NCI-H2196 (cell line): ENCODE measurements at regions not wholly inside any gene's neighbourhood (a gene's known extent, or its start where the extent isn't known, plus 50 kb on each side); places are given as distances from the start of the nearest gene placed in this dataset.
"Not testable (repeated sequence)": the region's sequence is repeated elsewhere in the genome, so short reads cannot be mapped to it uniquely, and the experiment has no call there.

Experiments
- DNase-seq: peaks from one replicate; lab custom pipeline; 2025; ENCODE audit not compliant: unreplicated experiment; lab: John Stamatoyannopoulos, UW

DNA sequence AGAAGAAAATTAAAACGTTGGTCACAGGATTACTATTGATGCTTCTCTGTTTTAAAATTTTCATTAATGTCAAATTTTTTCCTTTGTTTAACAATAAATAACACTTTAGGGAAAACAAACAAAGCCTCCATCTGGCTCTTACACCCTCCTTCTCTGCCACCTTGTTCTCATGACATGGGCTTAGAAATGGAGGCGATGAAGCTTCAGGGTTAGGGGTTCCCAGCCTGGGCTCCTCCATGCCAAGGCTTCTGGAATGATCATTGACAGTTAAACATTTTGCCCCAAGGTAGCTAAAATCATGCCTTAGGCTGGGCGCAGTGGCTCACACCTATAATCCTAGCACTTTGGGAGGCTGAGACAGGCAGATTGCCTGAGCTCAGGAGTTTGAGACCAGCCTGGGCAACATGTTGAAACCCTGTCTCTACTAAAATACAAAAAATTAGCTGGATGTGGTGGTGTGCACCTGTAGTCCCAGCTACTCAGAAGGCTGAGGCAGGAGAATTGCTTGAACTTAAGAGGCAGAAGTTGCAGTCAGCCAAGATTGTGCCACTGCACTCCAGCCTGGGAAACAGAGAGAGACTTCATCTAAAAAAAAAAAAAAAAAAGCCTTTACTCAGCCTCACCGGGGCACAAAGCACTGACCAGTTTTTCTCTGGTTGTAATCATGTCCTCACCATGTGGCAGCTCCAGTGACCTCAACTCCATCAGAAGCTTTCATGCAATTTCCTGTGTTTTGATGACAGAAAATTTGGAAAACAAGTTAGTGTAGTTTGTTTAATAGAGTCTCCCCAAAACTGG lies 125.1 kb downstream of the MYCN start:
- not testable (repeated sequence) for DNase-seq

DNA sequence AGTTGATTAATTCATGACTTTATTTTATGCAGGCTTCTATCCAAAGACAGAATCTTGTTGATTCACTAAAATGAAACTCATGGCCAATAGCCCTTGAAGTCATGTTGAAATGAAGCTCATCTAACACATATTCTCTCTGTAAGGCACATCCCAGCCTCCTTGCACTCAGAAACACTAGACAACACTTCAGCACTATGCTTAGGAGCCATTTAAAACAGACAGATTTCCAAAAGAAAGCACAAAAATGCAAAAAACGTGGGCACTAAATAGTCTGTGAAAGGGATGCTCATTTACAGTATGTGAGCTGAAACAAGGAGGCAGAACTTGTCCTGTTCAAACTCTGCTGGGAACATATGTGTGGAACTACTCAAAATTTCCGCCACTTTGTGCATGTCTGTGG lies 124.4 kb downstream of the MYCN start:
- no peak for DNase-seq

DNA sequence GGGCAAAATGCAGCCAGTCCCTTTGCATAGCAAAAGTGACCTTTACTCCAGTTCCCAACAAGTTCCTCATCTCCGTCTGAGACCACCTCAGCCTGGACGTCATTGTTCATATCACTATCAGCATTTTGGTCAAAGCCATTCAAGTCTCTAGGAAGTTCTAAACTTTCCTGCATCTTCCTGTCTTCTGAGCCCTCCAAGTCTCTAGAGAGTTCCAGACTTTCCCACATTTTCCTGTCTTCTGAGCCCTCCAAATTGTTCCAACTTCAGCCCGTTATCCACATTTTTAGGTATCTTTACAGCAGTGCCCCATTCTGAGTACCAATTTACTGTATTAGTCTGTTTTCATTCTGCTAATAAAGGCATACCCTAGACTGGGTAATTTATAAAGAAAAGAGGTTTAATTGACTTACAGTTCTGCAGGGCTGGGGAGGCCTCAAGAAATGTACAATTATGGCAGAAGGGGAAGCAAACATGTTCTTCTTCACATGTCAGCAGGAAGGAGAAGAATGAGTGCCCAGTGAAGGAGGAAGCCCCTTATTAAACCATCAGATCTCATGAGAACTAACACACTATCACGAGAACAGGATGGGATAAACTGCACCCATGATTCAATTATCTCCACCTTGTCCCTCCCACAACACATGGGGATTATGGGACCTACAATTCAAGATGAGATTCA lies 123.7 kb downstream of the MYCN start:
- DNase-seq, result no peak

DNA sequence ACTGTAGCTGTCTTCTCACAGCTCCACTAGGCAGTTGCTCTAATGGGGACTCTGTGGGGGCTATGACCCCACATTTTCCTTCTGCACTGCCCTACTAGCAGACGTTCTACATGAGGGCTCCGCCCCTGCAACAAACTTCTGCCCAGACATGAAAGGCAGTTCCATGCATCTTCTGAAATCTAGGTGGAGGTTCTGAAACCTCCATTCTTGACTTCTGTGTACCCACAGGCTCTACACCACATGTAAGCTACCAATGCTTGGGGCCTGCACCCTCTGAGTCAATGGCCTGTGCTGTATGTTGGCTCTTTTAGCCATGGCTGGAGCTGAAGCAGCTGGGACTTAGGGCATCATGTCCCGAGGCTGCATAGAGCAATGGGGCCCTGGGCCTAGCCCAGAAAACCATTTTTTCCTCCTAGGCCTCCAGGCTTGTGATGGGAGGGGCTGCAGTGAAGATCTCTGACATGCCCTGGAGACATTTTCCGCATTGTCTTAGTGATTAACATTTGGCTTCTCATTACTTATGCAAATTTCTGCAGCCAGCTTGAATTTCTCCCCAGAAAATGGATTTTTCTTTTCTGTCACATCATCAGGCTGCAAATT lies 123.0 kb downstream of the MYCN start:
- DNase-seq, result no peak

DNA sequence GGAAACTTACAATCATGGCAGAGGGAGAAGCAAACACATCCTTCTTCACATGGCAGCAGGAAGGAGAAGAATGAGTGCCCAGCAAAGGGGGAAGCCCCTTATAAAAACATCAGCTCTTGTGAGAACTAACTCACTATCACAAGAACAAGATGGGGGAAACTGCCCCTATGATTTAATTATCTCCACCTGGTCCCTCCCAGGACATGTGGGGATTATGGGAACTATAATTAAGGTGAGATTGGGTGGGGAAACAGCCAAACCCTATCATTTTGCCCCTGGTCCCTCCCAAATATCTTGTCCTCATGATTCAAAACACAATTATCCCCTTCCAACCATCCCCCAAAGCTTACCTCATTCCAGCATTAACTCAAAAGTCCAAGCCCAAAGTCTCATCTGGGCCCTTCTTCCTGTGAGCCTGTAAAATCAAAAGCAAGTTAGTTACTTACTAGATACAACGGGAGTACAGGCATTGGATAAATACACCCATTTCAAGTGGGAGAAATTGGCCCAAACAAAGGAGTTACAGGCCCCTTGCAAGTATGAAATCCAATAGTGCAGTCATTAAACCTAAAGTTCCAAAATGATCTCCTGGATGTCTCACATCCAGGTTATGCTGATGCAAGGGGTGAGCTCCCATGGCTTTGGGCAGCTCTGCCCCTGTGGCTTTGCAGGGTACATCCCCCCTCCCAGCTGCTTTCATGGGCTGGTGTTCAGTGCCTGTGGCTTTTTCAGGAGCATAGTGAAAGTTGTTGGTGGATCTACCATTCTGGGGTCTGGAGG lies 122.3 kb downstream of the MYCN start:
- DNase-seq, result no peak

DNA sequence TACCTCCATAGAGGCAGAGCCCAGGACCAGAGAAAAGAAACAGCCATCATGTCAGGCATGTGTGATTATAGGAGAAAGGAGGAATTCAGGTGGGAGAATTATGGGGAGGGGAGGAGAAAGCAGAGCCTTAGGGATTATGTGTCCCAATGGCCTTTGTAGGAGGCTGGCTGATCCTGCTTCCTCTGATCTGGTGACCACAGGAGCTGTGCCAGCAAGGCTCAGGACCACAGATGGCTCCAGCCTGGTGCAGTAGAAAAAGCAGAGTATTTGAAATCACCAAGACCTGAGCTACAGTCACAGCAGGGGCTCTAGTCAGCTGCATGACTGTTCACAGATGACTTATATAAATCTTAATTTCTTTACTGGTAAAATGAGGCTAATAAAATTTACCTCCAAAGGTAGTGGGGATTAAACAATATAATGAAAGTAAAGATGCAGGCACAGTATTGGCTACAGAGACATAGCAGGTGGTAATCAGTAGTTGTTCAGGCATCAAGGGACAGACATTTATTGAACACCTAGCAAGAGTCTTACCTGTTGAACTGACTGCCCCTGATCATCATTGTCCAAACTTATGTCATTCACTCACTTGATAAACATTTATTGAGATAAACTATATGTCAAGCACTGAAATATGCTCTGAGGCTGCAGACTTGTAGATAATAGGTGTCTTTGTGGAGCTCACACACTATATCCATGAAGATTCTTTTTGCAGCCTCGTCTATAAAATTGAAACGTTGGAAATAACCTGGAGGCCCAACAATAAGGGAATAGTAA lies 121.3 kb downstream of the MYCN start:
- DNase-seq, result no peak

DNA sequence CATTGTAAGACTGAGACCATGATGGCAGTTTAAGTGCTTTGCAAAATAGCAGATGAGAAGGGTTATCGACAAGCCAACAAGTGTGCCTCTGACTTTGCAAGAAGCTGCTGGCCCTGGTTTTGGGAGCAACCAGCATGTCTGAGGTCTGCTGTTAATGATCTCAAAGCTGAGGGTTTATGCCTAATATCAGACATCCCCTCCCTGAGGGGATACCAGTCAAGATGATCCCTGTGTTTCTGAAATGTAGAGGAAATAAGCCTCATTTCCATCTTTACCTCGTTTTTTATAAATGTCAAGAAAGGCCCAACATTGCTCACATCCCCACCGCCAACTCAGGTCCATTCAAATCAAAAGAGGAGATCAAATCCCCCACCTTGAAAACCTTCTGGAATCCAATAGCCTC lies 120.6 kb downstream of the MYCN start:
- no peak for DNase-seq

DNA sequence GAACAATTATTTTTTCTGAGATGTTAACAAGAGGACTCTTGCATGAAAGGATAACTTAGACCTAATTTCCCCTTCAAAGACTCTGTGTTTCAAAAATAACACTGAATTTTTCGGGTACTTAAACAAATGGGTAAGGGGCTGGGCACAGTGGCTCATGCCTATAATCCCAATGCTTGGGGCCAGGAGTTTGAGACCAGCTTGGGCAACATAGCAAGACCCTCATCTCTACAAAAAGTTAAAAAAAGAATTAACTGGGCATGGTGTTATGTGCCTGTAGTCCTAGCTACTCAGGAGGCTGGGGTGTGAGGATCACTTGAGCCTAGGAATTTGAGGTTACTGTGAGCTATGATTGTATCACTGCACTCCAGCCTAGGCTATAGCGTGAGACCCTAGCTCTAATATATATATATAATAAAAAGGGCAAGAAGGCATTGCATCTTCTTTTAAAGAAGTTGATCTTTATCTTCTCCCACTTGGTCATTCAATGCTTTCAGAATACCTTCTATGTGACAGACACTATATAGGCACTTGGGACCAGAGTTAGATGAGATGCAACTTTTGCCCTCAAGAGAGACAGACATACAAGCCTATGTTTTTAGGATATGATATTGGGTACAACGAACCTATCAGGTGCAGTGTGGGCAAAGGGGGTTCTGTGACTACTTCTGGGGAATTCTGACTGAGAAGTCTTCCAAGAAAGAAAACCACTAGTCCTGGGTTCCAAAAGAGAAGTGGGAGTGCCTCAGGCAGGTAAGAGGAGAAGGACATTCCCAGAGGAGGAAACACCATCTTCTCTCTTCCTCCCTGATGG lies 120.0 kb downstream of the MYCN start:
- DNase-seq, result no peak

DNA sequence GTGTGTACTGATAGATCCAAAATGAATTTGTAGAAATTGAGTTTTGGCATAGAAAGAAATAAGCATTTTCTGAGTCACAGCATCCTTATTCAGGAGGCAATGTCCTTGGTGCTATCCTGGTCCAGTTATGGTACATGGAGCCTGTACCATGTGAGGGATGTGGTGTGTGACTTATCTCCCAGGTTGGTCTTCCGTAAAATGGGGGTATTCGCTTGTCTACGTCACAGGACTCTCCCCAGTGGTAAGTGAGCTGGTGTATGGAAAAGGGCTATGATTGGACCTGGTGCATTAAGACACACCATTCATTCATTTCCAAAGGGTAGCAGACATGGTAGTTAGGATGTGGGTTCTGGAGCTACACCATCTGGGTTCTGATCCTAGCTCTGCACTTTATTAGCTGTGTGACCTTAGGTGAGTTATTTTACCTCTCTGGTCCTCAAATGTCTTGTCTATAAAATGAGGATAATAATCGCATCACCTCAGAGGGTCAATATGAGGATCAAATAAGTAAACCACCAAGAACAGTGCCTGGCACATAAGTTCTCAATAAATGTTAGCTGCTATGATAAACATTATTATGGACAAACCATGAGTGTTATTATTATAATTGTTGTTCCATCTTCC lies 119.2 kb downstream of the MYCN start:
- DNase-seq, result no peak

DNA sequence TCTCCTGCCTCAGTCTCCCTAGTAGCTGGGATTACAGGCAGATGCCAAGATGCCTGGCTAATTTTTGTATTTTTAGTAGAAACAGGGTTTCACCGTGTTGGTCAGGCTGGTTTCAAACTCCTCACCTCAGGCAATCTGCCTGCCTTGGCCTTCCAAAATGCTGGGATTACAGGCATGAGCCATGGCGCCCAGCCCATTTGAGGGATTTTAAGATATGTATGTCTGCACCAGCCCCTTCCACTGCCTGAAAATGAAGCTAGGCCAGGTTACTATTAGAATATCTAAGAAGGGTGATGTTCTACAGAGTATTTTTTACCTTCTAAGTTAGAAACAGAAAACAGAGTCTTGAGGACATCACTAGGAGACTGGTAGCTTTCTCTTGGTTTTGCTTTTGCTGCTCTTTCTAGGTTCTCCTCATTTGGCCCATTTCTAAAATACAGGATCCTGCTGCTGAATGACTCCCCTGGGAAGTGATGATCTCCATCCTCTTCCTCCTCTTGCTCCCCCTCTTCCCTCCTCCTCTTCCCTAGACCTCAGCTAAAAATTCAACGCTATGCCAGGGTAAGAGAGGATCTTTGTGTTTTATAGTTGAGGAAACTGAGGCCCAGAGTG lies 118.5 kb downstream of the MYCN start:
- no peak for DNase-seq

DNA sequence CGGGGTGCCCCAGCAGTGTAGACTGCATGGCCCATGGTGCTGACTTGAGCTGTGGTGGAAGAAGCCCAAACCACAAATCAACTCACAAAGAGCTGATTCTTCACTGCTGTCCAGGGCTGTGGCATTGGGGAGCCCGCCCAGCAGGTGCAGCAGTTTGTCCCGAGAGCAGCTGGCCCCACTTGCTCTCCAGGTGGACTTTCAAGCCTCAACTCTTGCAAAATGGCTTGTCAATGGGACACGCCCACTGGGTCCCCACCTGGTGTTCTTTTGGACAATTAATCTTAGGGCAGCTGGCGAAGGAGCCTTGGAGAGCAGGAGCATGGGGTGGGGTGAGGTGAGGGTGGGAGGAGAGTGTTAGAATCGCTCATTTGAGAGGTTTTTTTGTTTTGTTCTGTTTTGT lies 117.9 kb downstream of the MYCN start:
- no peak for DNase-seq

DNA sequence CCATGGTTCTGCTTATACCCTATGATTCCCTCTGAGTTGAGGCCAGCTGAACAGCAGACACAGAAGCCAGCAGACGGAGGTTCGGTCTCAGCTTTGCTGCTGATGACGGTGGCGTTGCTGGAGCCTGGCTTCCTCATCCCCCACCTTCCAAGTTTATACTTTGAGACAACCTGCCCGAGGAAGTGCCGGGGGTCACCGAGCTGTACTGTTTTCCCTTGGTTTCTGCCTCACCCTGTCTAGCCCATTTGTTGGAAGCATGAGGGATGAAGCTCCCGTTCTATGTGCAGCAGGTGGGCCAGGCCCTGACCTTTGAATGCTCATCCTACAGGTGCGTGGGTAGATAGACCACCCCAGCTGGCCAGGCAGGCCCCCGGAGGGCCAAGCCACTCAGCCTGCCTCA lies 117.3 kb downstream of the MYCN start:
- DNase-seq, result no peak

DNA sequence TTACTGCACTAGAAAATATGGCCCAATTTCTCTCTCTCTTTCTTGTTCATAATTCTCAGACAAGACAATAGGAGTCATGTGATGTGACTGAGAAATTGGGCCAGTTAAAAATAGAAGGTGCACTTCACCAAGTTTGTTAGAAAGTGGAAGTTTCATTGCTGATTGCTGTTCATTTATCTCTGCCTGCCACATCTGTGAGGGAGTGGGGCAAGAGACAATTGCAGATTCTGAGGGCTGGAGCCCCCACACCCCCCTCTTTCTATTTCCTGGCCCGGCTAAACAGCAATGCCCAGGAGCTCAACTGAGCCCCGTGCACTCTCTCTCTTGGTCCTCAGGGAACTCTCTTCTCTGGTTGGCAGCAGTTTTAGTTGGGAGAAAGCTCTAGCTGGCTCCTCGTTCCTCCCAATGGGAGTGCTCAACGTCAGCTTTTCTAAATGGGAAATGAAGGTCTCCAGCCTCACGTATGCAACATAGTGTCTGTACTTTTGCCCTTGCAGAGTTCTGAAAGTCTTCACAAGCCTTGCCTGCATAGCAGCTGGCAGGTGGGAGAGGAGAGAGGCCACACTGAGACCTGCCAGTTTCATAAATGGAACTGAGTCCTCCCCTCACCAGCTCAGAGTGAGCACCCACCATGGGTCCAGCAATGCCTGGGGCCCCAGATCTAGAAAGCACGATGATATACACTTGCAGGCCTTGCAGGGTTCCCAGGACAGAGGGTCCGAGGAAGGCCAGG lies 115.7 kb downstream of the MYCN start:
- DNase-seq, result no peak

DNA sequence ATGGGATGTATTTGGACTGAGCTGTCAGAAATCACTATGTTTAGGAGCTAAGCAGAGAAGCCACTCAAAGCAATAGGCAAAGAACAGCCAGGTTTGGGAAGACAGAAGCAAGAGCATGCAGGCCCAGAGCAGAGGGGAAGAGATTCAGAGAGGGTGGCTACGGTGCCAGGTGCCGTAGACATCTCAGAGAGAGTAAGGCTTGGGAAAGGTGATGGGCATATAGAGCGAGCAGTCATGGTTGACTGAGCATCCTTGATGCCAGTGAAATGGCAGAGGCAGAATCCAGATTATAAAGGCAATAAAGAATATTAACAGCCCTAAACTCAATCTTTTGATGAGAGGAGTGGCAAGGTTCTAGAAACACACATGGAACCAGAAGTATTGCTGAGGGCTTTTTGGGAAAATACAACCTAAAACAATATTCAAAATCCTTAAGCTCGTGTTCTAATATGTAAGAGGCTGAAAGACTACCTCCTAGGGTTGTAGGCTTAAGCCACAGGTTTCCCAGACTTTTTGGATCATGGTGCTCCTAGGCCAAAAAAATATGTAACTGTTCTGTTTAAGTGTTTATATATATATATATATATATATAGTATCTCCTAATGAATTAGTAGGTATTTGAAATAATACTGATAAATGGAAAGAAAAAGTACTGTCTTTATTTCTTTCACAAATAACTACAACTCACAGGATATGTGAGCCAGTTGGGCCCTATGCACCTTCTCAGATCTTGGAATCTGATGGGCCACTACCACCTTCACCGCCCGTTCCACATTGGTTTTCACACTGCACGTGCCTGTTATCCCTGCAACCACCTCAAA lies 113.3 kb downstream of the MYCN start:
- DNase-seq, result no peak

DNA sequence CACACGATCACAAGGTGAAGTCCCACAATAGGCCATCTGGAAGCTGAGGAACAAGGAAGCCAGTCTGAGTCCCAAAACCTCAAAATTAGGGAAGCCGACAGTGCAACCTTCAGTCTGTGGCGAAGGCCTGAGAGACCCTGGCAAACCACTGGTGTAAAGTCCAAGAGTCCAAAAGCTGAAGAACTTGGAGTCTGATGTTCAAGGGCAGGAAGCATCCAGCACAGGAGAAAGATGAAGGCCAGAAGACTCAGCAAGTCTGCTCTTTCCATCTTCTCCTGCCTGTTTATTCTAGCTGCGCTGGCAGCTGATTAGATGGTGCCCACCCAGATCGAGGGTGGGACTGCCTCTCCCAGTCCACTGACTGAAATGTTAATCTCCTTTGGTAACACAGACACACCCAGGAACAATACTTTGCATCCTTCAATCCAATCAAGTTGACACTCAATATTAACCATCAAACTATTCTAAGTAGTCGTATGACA lies 112.3 kb downstream of the MYCN start:
- DNase-seq, result not testable (repeated sequence)

DNA sequence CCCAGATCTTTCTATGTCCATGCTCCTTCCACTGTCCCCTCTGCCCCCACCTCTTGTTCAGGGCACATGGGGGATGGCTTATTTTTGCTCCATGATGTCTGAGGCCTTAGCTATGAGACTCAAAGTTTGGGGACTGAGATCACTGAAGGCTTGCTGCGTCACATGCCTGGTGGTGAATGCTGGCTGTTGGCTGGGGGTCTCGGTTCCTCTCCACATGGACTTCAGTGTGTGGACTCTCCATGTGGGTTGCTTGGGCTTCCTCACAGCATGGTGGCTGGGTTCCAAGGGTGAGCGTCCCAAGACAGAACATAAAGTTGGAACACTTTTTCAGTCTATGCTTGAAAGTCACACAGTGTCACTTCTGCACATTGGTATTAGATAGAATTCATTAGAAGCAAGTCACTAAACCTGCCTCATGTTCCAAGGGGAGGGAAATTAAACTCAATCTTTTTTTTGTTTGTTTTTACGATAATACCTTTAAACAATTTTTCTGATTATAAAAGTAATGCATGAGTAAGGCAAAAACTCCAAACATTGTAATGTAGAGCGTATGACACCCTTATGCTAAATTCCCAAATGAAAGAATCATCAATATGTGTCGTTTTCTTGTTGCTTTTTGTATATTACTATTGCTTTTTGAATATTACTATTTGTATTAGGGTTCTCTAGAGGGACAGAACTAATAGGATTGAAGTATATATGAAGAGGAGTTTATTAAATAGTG lies 111.7 kb downstream of the MYCN start:
- no peak for DNase-seq
